Right atrium auricular region (tissue), 2 donors: ENCODE measurements at regions not wholly inside any gene's neighbourhood (a gene's known extent, or its start where the extent isn't known, plus 50 kb on each side); places are given as distances from the start of the nearest gene placed in this dataset.

Experiments used
- DNase-seq: peaks from one replicate; pipeline ENCODE4 v3.0.0-alpha.2; 2019; ENCODE audit warnings: low spot score
- H3K27ac ChIP-seq, 2 donors: fragments of 200-600 bp; sonication (generic); 1 replicate in 1 of 2; 2 replicates in 1 of 2; pipeline ENCODE4 v1.5.1; 2016 to 2019
- H3K27me3 ChIP-seq, 2 donors: fragments of 200-600 bp; sonication (generic); one replicate each; pipeline versions ENCODE4 v1.5.1 to v1.6.0; 2017 to 2019
- H3K36me3 ChIP-seq: fragments of 200-600 bp; sonication (generic); one replicate; pipeline ENCODE4 v1.5.1; 2016
- H3K4me1 ChIP-seq, 2 donors: fragments of 200-600 bp; sonication (generic); one replicate each; pipeline versions ENCODE4 v1.5.1 to v1.6.0; 2017 to 2019
- H3K4me3 ChIP-seq, 2 donors: fragments of 200-600 bp; sonication (generic); 1 replicate in 1 of 2; 2 replicates in 1 of 2; pipeline ENCODE4 v1.5.1; 2017 to 2019; ENCODE audit warnings: mild to moderate bottlenecking in 1 of 2, moderate library complexity in 1 of 2
- H3K9me3 ChIP-seq, 2 donors: fragments of 200-600 bp; sonication (generic); one replicate each; pipeline ENCODE4 v1.5.1; 2019
- TF ChIP-seq, protein P1 (sequence below), 2 donors: fragments of 200-600 bp; sonication (generic); IDR thresholded peaks; one replicate each; pipeline ENCODE4 v1.5.1; 2019; ENCODE audit warnings: antibody characterized with exemption in 2 of 2

GRCh38 chr12:115011703-115012102 lies 327.7 kb upstream of the TBX3 start:
- Histone ChIP-seq H3K36me3 (no peaks in the 10 kb centered on the region), H3K27ac (no peak overlapping the region), H3K27me3 (no peaks in the 10 kb centered on the region), H3K9me3 (no peaks in the 10 kb centered on the region), H3K4me1 (no peaks in the 10 kb centered on the region), H3K4me3 (no peak overlapping the region)
- TF ChIP-seq, protein P1, sequence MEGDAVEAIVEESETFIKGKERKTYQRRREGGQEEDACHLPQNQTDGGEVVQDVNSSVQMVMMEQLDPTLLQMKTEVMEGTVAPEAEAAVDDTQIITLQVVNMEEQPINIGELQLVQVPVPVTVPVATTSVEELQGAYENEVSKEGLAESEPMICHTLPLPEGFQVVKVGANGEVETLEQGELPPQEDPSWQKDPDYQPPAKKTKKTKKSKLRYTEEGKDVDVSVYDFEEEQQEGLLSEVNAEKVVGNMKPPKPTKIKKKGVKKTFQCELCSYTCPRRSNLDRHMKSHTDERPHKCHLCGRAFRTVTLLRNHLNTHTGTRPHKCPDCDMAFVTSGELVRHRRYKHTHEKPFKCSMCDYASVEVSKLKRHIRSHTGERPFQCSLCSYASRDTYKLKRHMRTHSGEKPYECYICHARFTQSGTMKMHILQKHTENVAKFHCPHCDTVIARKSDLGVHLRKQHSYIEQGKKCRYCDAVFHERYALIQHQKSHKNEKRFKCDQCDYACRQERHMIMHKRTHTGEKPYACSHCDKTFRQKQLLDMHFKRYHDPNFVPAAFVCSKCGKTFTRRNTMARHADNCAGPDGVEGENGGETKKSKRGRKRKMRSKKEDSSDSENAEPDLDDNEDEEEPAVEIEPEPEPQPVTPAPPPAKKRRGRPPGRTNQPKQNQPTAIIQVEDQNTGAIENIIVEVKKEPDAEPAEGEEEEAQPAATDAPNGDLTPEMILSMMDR (IDR thresholded peaks at IDR 0.05), result no peak
- no peak for DNase-seq

DNA sequence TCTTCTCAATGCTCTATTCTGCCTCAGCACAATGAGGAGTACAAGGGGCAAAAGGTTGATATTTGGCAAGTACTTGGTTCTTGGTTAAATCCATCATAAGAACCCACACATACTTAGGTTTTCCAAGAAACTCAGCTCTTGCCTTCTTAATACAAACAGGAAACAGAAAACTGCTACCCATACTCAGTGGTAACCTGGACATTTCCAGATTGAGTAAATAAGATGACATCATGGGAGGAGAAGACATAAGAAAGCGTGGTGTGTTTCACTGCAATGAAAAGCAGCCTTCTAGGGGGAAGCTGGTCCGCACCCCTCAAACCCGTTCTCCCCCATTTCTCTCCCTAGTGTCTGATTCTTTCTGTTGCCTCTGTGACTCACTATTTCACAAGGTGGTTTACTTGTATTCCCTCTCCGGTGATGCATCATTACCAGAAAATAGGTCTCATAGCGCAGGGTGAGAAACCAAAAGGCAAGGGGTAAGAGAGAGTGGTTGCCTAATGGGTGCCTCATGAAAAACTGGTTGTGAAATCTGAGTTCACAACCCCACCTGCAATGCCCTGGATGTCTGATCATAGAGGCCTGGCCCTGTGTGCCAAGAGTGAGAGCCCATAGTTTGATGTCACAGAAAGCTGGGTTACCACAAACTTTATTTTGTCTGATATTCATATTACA lies 326.5 kb upstream of the TBX3 start:
- TF ChIP-seq, protein P1 (IDR thresholded peaks at IDR 0.05), result no peak
- no peak overlapping the region for H3K4me3 ChIP-seq
- no peak for DNase-seq
- no peaks in the 10 kb centered on the region for H3K4me1 ChIP-seq
- no peaks in the 10 kb centered on the region for H3K36me3 ChIP-seq
- H3K27ac ChIP-seq, result no peak overlapping the region
- no peaks in the 10 kb centered on the region for H3K27me3 ChIP-seq
- H3K9me3 ChIP-seq, result no peaks in the 10 kb centered on the region

GRCh38 chr12:115008929-115009328 lies 325.0 kb upstream of the TBX3 start:
- Histone ChIP-seq H3K27me3 (no peaks in the 10 kb centered on the region), H3K4me1 (no peaks in the 10 kb centered on the region), H3K27ac (no peak overlapping the region), H3K9me3 (no peaks in the 10 kb centered on the region), H3K36me3 (no peaks in the 10 kb centered on the region), H3K4me3 (no peak overlapping the region)
- TF ChIP-seq, protein P1 (IDR thresholded peaks at IDR 0.05), result no peak
- DNase-seq, result no peak

DNA sequence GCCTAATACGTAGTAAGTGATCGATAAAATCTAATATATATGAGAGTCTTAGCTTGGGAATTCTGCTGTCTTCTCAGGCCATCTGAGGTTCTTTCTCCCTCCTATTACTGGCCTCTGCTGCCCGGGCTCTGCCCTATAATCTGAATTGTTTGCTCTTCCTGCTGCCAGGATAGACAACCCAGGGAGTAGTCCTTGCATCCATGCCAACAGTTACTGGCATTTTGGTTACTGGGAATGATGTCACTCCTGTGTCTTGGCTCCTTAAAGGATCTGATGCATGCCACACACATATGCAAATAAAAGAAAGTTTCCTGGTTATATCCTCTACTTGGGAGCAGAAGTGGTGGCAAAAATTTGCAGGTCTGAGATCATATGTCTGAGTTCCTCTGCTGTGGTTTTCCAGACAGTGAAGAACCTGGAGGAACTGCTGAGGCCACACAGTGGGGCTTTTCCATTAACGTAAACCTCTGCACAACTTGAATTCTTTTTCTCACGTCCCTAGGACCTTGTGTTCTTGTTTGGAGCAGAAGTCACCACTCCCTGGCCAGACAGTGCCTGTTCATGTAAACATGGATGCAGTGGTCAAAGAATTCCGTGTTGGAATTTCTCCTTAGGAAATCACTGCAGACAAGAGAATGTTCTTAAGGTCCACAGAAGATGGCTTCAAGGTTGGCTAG lies 320.6 kb upstream of the TBX3 start:
- TF ChIP-seq, protein P1 (IDR thresholded peaks at IDR 0.05), result no peak
- Histone ChIP-seq H3K27ac (no peak overlapping the region), H3K27me3 (no peaks in the 10 kb centered on the region), H3K36me3 (no peaks in the 10 kb centered on the region), H3K4me3 (no peak overlapping the region), H3K9me3 (no peaks in the 10 kb centered on the region), H3K4me1 (peaks cover 0 to 4% of the 10 kb centered on the region in 2 donors)
- no peak for DNase-seq

DNA sequence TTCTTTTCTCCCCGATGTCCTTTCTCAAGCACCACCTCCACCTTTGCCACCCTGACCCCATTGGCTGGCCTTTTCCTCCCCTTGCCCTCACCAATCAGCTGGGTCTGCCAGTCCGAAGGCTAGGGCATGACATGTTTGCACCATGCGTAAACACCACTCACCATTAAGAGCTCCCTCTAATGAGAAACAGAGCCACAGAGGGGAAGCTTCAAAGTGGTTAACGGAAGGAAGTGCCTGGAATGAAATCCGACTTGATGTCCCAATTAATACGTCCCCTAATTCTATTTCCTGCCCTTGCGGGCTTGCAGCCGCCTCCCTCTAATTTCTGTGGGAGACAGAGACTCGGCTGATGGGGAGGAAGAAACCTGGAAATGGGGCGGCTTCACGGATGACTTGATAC lies 318.5 kb upstream of the TBX3 start:
- H3K9me3 ChIP-seq, result no peaks in the 10 kb centered on the region
- no peaks in the 10 kb centered on the region for H3K27me3 ChIP-seq
- H3K36me3 ChIP-seq, result no peaks in the 10 kb centered on the region
- no peak for DNase-seq
- H3K27ac ChIP-seq, result no peak overlapping the region
- peaks cover 0 to 4% of the 10 kb centered on the region in 2 donors for H3K4me1 ChIP-seq
- TF ChIP-seq, protein P1 (IDR thresholded peaks at IDR 0.05), result no peak
- no peak overlapping the region for H3K4me3 ChIP-seq
